NCI-H748 treated with DMSO at 0.1 percent for 48 hours (cell line): ENCODE measurements at regions not wholly inside any gene's neighbourhood (a gene's known extent, or its start where the extent isn't known, plus 50 kb on each side); places are given as distances from the start of the nearest gene placed in this dataset.

Experiments used
- DNase-seq: peaks from one replicate; lab custom pipeline; 2025; lab: John Stamatoyannopoulos, UW

GRCh38 chr7:41346878-41347277, 356.0 kb downstream of the INHBA start:
- no peak for DNase-seq

- DNase-seq = no peak
These were observed 362.8 kb downstream of the INHBA start for GRCh38 chr7:41339913-41340676.

GRCh38 chr7:41336981-41337380, 365.9 kb downstream of the INHBA start:
- no peak for DNase-seq

GRCh38 chr7:41336455-41336952, 366.4 kb downstream of the INHBA start:
- DNase-seq = no peak

- no peak for DNase-seq
These were observed 368.6 kb downstream of the INHBA start for GRCh38 chr7:41334071-41334862.

GRCh38 chr7:41333511-41333910, 369.4 kb downstream of the INHBA start:
- DNase-seq = no peak

DNA sequence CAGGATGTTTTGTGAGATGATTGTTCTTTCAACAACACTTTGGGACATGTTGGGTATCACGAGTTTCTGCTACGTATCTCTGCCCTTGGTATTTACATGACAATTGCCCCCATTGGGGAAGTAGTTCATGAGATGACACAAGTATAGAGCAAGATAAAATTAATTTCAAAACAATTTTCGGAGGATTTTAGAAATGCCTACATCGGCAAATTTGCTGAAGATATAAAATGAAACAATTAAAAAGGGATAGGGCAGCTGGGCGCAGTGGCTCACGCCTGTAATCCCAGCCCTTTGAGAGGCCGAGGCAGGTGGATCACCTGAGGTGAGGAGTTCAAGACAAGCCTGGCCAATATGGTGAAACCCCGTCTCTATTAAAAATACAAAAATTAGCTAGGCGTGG, 371.7 kb downstream of the INHBA start:
- DNase-seq = no peak

GRCh38 chr7:41328544-41328943, 374.3 kb downstream of the INHBA start:
- DNase-seq = no peak

DNA sequence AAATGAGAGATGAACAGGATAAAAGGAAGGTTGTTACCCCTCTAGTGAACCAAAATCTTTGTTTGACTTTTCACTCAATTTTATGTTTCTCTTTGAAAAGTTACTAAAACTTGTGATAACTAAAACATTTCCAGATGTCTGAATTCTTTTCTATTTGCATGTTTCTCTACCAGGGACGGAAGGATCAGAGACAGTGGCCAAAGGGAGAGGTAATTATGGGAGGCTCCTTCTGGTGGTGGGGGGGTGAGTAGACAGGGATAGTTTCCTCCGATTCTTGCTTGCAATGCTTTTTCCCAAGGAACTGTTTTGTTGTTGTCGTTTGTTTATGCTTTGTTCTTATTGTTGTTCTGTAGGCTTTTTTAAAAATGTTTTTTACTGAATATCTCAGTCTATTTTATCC, 374.8 kb downstream of the INHBA start:
- DNase-seq = no peak

DNA sequence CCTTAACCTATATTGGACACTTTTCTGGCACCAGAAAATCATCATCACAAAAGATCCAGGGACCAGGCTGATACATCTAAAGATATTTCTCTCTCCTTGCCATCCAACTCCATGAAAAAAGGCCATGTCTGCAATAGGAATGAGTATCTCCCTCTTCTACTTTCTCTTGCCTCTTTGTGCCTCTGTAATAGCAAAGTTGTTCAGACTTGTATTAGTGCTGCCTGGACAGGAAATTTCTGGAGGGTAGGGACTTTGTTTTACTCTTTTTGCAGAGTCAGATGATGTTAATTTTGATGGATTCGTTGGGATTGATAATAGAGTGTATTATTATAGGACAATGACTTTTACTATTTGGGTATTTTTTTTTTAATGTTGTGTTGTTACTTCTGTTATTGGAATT, 376.3 kb downstream of the INHBA start:
- no peak for DNase-seq

DNA sequence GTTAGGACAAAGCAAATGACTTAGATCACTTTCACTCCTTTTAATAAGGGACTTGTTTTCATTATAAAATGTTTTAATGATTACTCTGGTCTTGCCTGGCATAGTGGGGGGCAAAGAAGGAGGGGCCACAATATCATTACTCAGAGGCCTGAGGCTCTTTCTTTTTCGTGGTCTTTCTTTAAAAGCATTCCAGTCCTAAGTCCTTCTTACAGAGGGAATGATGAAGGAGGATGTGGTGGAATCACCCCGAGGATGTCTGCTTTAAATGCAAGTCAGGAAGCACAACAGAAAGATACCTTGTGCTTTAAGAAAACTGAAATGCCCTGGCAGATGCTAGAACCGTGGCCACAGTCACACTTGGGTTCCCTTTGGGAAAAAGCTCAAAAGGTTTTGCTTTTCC, 379.1 kb downstream of the INHBA start:
- no peak for DNase-seq

DNA sequence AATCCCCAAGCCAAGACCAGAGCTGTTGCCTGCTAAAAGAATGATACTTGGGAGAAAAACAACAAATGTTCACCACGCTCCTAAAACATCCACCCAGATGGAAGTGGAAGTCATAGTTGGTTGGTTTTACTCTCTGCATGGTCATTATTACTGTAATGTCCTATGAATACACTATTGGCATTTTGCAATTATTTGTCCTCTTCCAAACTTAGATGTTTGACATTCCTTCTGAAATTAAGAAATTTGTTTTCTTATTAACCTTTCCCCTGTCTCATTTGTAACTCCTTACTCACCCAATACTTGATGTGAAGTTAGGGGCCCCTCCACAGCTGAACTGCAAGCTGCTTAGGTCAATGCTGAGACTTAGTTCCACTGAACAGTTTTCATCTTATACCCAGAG, 383.3 kb downstream of the INHBA start:
- no peak for DNase-seq

- no peak for DNase-seq
These were observed 386.5 kb downstream of the INHBA start for GRCh38 chr7:41316410-41316809.

- no peak for DNase-seq
These were observed 387.1 kb downstream of the INHBA start for GRCh38 chr7:41315764-41316163.

DNA sequence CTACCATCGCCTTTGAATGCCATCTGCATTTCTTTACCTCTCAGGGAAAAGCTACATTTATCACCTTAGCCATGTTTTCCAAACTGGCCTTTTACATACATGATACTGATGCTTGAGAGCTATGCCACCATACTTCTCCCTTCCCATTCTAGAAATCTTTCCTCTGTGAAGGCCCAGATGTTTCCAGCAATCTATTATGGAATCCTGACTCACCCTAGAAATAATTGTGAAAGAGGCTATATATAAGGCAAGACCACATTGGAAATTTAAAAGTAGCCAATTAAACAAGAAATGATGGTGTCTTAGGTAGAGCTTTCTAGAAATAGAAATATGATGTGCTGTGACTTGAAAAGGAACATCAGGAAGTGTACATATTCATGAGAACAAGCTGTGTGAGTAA, 389.7 kb downstream of the INHBA start:
- no peak for DNase-seq

DNA sequence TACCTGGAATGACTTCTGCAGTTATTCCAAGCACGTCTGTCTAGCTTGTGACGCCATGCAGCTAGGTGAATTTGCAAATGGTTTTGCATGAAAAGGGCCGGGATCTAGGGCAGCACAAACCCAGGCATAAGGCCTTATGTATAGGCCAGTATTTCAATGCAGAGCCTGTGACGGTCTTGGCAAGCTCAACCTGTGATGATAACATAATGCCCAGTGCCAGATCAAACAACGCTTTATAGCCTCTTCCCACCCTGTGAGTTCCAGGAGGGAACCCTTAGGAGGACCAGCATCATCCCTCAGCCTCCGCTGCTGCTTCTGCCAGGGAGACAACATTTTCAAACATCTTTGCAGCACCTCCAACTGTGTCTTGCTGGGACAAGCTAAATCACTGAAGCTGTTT, 390.7 kb downstream of the INHBA start:
- no peak for DNase-seq

- no peak for DNase-seq
These were observed 391.6 kb downstream of the INHBA start for GRCh38 chr7:41311301-41311700.

- DNase-seq = no peak
These were observed 396.4 kb downstream of the INHBA start for GRCh38 chr7:41306486-41306885.

DNA sequence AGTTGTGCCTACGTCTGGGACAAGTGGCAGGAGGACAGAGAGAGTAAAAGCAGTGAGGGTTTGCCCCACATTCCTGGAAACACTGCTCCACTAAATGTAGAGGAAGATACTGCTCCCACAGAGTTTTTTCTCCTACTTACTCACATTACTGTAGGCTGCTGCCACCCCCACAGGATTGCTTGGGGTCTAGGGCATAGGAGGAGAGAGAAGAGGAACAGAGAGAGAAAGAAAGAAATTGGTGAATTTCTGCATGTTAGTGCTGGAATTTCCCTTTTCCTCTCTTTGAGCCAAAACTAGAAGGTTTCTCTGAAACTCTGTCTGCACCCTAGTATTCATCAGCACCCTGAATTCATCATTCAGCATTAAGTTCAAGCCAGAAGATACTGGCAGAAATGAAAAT, 397.9 kb downstream of the INHBA start:
- DNase-seq = no peak

GRCh38 chr7:41303709-41304108, 399.2 kb downstream of the INHBA start:
- no peak for DNase-seq

DNA sequence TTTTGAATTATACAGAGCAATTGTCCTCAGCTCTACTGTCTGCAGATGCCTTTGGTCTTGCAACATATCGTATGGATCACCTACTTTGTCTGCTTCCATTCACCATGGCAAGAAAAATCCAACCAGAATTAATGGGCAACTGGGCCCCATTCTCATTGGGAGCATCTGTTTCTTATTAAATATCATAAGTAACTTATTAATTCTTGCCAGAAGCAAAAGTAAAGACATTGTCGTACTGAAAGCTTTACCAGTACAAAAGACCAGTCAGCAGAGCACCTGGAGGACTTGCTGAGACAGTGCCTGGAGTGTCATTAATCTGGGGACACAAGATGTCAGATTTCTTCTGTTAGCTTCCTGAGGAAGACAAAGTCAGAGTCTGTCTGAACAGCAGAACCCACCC, 404.5 kb downstream of the INHBA start:
- no peak for DNase-seq

DNA sequence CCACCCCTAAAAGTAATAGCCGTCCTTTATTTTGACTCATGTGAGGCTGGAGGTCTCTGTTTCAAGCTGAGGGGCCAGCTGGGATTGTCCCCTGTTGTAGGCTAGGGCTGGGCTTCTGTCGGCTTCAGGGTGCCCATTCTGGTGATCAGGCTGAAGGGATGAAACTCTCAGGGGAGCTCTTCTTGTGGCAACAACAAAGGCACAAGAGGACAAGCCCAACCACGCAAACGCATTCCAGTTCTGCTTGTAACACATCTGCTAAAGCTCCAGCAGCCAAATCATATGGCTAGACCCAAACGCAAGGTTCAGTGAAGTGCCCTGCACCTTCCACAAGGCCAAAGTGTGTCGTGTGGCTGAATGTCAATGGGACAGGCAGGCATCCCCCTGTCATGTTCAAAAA, 405.7 kb downstream of the INHBA start:
- DNase-seq = no peak

GRCh38 chr7:41295455-41295815, 407.5 kb downstream of the INHBA start:
- DNase-seq = no peak
